GM12878 (cell line): ENCODE measurements at regions not wholly inside any gene's neighbourhood (a gene's known extent, or its start where the extent isn't known, plus 50 kb on each side); places are given as distances from the start of the nearest gene placed in this dataset.

Experiments used
- MEF2B ChIP-seq: fragments of 450-650 bp; IDR thresholded peaks from 2 replicates; pipeline ENCODE4 v1.6.1; 2018; ENCODE audit warnings: mild to moderate bottlenecking, moderate library complexity; ENCODE audit not compliant: partially characterized antibody, poor library complexity, severe bottlenecking
- TF ChIP-seq, protein P1 (sequence below), 3 experiments: IDR thresholded peaks in 2 of 3; conservative IDR thresholded peaks in 1 of 3; 2 replicates each; pipeline ENCODE4 v1.5.1; 2011; ENCODE audit warnings: low read depth in 3 of 3, low read length in 3 of 3, mild to moderate bottlenecking in 3 of 3, control low read depth in 2 of 3, moderate library complexity in 2 of 3, inconsistent platforms in 1 of 3, mixed read lengths in 1 of 3; ENCODE audit not compliant: control insufficient read depth in 2 of 3, insufficient read depth in 1 of 3; ENCODE audit errors: extremely low read depth in 1 of 3

GRCh38 chr14:26395726-26396125 is 202.1 kb downstream of the NOVA1 start:
- no peak for TF ChIP-seq MEF2B
- TF ChIP-seq, protein P1, sequence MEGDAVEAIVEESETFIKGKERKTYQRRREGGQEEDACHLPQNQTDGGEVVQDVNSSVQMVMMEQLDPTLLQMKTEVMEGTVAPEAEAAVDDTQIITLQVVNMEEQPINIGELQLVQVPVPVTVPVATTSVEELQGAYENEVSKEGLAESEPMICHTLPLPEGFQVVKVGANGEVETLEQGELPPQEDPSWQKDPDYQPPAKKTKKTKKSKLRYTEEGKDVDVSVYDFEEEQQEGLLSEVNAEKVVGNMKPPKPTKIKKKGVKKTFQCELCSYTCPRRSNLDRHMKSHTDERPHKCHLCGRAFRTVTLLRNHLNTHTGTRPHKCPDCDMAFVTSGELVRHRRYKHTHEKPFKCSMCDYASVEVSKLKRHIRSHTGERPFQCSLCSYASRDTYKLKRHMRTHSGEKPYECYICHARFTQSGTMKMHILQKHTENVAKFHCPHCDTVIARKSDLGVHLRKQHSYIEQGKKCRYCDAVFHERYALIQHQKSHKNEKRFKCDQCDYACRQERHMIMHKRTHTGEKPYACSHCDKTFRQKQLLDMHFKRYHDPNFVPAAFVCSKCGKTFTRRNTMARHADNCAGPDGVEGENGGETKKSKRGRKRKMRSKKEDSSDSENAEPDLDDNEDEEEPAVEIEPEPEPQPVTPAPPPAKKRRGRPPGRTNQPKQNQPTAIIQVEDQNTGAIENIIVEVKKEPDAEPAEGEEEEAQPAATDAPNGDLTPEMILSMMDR (IDR thresholded peaks at IDR 0.05 in 2 of 3, conservative IDR thresholded peaks at IDR 0.05 in 1 of 3; ENCODE audit: control insufficient read depth in 2 of 3, extremely low read depth in 1 of 3, insufficient read depth in 1 of 3, low read depth in 3 of 3, low read length in 3 of 3): no peak
